ENCODE measurements at regions not wholly inside any gene's neighbourhood (a gene's known extent, or its start where the extent isn't known, plus 50 kb on each side); places are given as distances from the start of the nearest gene placed in this dataset.

GRCh38 chr11:69550846-69551245, 69.4 kb downstream of the LINC01488 start:
- TF ChIP-seq ELF4 (IDR thresholded peaks at IDR 0.05) = no peak
- no peak for TF ChIP-seq L3MBTL2 (conservative IDR thresholded peaks at IDR 0.05)
- no peak for TF ChIP-seq PKNOX1 (IDR thresholded peaks at IDR 0.05)
- TF ChIP-seq ARNT (IDR thresholded peaks at IDR 0.05) = no peak
- TF ChIP-seq NFRKB (IDR thresholded peaks at IDR 0.05) = no peak
- no peak for TF ChIP-seq SP1 (IDR thresholded peaks at IDR 0.05)
- no peak for TF ChIP-seq ZNF384 (IDR thresholded peaks at IDR 0.05)
- TF ChIP-seq HDGF (IDR thresholded peaks at IDR 0.05; ENCODE audit: borderline replicate concordance) = no peak
- TF ChIP-seq TARDBP (IDR thresholded peaks at IDR 0.05) = no peak
- TF ChIP-seq SUZ12 (IDR thresholded peaks at IDR 0.05) = no peak
- TF ChIP-seq BHLHE40 (IDR thresholded peaks at IDR 0.05; ENCODE audit: borderline replicate concordance) = no peak
- no peak for TF ChIP-seq CTBP1 (IDR thresholded peaks at IDR 0.05; ENCODE audit: borderline replicate concordance)
- TF ChIP-seq FOXA1 (IDR thresholded peaks at IDR 0.05) = no peak
- no peak for TF ChIP-seq FOXK2 (IDR thresholded peaks at IDR 0.05)
